D341Med (cell line): ENCODE measurements at regions not wholly inside any gene's neighbourhood (a gene's known extent, or its start where the extent isn't known, plus 50 kb on each side); places are given as distances from the start of the nearest gene placed in this dataset.
"Not testable (repeated sequence)": the region's sequence is repeated elsewhere in the genome, so short reads cannot be mapped to it uniquely, and the experiment has no call there.

Experiments used
- DNase-seq: peaks from one replicate; pipeline ENCODE4 v3.0.0; 2012; ENCODE audit warnings: low spot score

GRCh38 chr4:86413426-86413825 lies 53.6 kb upstream of the MAPK10 start:
- DNase-seq: not testable (repeated sequence)

- no peak for DNase-seq
Measured at GRCh38 chr4:86414686-86415085, 54.8 kb upstream of the MAPK10 start.

- DNase-seq: no peak
Measured at GRCh38 chr4:86416081-86416480, 56.2 kb upstream of the MAPK10 start.

DNA sequence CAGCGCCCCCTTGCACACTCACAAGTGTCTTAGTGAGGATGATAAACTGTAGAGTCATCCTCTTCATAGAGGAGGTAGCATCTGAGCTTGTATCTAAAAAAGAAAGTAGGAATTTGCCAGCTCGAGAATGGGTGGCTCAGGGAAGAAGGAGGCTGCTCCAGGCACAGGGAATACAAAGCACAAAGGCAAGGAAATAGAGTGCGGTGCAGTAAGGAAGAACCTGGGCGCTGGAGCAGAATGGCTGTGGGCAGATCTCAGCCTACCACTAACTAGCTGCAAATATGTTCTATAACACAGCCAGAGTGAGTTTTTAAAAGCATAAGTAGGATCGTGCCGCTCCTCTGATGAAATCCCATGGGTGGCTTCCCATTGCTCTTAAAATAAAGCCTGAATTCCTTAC lies 61.6 kb upstream of the MAPK10 start:
- no peak for DNase-seq

DNA sequence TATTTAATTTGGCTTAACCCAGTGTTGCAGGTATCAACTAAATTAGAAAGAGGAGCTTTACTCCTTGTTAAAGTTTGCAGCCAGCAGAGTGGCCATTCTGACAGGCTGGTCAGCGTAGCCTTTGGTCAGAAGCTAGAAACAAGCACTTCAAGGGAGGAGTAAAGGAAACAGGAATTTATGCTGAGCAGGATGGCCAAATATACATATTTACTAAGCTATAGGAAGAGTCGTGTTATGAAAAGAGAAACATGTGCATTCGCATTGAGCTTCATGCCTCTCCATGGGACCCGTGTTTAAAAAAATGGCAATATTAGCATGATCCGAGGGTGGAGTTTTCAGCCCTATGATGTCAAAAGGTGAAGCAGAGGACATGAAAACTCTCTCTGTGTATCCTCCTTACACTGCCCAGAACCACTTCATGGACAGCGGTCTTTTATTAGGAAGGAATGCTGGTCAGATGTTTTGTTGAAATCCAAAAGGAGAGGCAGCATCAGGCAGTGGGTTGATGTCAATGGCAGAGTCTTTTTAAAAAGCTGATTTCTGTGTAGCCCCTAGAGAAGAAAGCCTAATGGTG lies 71.8 kb upstream of the MAPK10 start:
- no peak for DNase-seq

DNA sequence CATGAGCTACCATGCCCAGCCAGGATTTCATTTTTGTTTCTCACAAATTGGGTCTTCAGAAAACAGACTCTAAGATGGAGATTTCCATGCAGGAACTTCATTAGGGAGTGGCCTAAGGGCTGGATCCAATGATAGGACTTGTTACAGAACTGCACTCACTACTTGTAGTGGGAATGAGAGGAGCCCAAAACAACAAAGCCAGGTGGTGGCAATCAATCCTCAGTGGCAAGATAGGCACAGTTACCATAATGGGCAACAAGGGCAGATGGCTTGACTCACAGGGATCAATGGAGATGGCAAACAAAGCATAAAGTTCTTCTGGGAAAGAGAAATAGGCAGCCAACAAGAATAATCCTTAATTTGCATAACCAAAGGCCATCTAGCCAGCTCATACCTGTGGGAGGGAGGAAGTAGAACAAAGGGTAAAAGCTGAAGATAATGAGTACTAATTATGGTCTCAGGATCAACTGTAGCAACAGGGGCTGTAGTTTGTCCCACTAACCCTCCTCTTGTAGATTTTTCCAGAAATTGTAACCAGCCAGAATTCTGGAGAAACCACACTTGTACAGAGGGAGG lies 72.8 kb upstream of the MAPK10 start:
- no peak for DNase-seq

DNA sequence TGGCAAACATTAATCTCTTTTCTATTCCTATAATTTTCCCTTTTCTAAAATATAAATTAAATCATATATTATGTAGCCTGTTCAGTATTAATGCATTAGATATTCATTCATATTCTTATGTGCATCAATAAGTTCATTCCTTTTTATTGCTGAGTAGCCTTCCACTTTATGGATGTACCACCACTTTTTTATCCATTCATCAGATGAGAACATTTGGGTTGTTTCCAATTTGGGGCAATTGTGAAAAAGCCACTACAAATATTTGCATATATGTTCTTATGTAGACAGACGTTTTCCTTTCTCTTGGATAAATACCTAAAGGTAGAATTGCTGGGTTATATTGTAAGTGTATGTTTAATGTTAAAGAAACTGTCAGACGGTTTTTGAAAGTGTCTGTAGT lies 79.4 kb upstream of the MAPK10 start:
- DNase-seq: no peak

- DNase-seq: no peak
Measured at GRCh38 chr4:86441175-86441936, 81.5 kb upstream of the MAPK10 start.

GRCh38 chr4:86442881-86443280 lies 83.0 kb upstream of the MAPK10 start:
- DNase-seq: no peak

DNA sequence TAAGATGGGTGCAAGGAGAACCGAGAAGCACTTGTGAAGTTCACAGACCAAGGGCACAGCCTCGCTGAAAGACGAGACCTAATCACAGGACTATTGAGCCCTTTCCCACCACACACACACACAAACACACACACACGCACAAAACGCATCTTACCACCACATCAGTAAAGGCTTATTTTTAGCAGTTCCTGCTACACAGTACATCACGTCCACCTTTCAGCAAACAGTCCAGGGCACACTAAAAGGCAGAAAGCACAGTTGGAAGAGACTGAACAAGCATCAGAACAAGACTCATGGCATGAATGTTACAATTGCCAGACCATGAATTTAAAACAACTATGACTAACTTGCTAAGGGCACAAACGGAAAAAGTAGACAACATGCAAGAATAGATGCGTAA lies 83.6 kb upstream of the MAPK10 start:
- no peak for DNase-seq

GRCh38 chr4:86446996-86447395 lies 87.1 kb upstream of the MAPK10 start:
- no peak for DNase-seq

DNA sequence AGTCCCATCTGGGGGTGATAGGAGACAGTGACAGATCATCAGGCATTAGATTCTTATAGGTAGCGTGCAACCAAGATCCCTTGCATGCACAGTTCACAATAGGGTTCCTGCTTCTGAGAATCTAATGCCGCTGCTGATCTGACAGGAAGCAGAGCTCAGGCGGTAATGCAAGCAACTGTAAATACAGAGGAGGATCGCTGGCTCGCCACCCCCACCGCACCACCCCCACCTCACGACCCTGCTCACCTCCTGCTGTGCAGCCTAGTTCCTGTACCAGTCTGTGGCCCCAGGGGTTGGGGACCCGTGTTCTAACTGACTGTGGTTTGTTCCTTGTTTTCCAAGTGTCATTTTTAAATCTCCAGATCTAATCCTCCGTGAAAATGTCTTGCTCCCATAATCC lies 89.0 kb upstream of the MAPK10 start:
- DNase-seq: no peak

- DNase-seq: no peak
Measured at GRCh38 chr4:86449746-86450588, 90.1 kb upstream of the MAPK10 start.

GRCh38 chr4:86450861-86451260 lies 91.0 kb upstream of the MAPK10 start:
- no peak for DNase-seq

GRCh38 chr4:86451560-86452330 lies 91.9 kb upstream of the MAPK10 start:
- no peak for DNase-seq

DNA sequence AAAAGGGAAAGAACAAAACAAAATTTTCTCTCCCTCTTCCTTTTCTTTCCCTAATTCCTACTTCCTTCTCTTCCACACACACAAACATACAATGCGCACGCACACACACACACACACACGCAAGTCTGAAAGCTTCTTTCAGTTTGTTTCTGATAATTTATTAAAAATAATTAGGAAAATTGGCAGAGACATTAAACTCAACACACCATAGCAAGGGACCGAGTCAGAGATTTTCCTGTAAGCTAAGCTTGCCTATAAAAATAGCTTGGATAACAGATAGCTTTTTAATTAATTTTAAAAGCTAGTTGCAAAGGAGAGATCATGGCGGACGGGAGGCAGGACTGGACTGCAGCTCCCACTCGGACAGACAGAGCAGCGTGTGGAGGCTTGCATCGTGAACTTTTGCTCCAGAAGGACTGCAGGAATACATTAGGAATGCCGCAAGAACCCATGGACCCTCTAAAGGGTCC lies 92.6 kb upstream of the MAPK10 start:
- no peak for DNase-seq

- no peak for DNase-seq
Measured at GRCh38 chr4:86452924-86453531, 93.2 kb upstream of the MAPK10 start.

- DNase-seq: not testable (repeated sequence)
Measured at GRCh38 chr4:86453611-86454072, 93.8 kb upstream of the MAPK10 start.

GRCh38 chr4:86461849-86462248 lies 102.0 kb upstream of the MAPK10 start:
- DNase-seq: no peak

DNA sequence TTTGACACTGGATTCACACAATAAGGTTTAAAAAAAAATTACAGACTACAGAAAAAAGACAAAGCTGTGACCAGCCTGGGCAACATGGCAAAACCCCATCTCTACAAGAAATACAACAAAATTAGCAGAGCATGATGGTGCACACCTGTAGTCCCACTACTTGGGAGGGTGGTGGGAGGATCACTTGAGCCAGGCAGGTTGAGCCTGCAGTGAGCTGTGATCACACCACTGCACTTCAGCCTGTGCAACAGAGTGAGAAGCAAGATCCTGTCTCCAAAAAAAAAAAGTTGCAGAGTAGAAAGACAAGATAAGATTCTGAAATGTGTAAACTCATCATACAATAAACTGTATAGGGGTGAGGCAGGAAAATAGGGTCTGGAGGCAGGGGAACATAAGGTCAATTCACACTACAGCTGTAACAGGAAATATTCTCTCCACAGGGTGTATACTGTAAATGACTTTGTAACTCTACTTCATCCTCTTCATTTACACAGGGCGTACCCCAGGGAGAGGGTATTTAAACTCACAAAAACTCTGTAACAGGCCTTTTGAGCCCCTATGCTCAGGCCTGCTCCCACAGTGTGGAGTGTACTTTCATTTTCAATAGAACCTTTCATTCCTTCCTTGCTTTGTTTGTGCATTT lies 112.6 kb upstream of the MAPK10 start:
- no peak for DNase-seq

- not testable (repeated sequence) for DNase-seq
Measured at GRCh38 chr4:86478151-86478550, 116.0 kb upstream of the PTPN13 start.
